Endothelial cell of umbilical vein (primary cell): ENCODE measurements at regions not wholly inside any gene's neighbourhood (a gene's known extent, or its start where the extent isn't known, plus 50 kb on each side); places are given as distances from the start of the nearest gene placed in this dataset.

ENCODE experiments used
- BruUV-seq: library from RNA; stranded (reverse); fragments of 400-500 nt; replicated peaks from 2 replicates; lab custom pipeline; 2021; lab: Mats Ljungman, UMichigan
- CTCF ChIA-PET: fragments of 300-600, 350-600 bp; sonication (Branson Sonifier 250); formaldehyde crosslinking; loops from one replicate; lab custom pipeline; 2021; ENCODE audit warnings: antibody characterized with exemption, inconsistent platforms; lab: Charles Lee
- POLR2A ChIA-PET: fragments of 300-600, 350-600 bp; sonication (Branson Sonifier 250); formaldehyde crosslinking; loops from one replicate; lab custom pipeline; 2021; ENCODE audit warnings: antibody characterized with exemption, inconsistent platforms; lab: Charles Lee
- DNase-seq: peaks from one replicate; pipeline ENCODE4 v3.0.0-alpha.2; 2011; ENCODE audit warnings: low read depth, low spot score
- FAIRE-seq: peaks from 2 replicates; lab custom pipeline; 2011; peaks lifted over from hg19 to GRCh38; lab: Jason Lieb, UNC
- H2AFZ ChIP-seq: 2 replicates; pipeline ENCODE4 v1.6.0; 2012; ENCODE audit warnings: low read depth, low read length, control low read depth, inconsistent platforms
- H3K27ac ChIP-seq: 2 replicates; pipeline ENCODE4 v1.5.1; 2011; ENCODE audit warnings: low read depth, mild to moderate bottlenecking, control low read depth, low read length, moderate library complexity; ENCODE audit not compliant: insufficient read depth
- H3K27me3 ChIP-seq, 2 experiments: 2 replicates each; pipeline versions ENCODE4 v1.6.0 to v1.6.1; 2011; ENCODE audit warnings: low read length in 2 of 2, mixed read lengths in 1 of 2; ENCODE audit not compliant: control insufficient read depth in 2 of 2, insufficient read depth in 2 of 2
- H3K36me3 ChIP-seq, 2 experiments: 2 replicates in 1 of 2; 3 replicates in 1 of 2; pipeline ENCODE4 v1.5.1; 2011; ENCODE audit warnings: low read length in 2 of 2, mild to moderate bottlenecking in 1 of 2, moderate library complexity in 1 of 2; ENCODE audit not compliant: control insufficient read depth in 2 of 2, insufficient read depth in 2 of 2; ENCODE audit errors: extremely low read depth in 1 of 2
- H3K4me1 ChIP-seq: 3 replicates; pipeline ENCODE4 v1.5.1; 2011; ENCODE audit warnings: mild to moderate bottlenecking, low read length; ENCODE audit not compliant: control insufficient read depth, insufficient read depth; ENCODE audit errors: extremely low read depth
- H3K4me2 ChIP-seq: 2 replicates; pipeline ENCODE4 v1.6.1; 2011; ENCODE audit warnings: low read length, control low read depth, mixed read lengths; ENCODE audit not compliant: insufficient read depth
- H3K4me3 ChIP-seq, 3 experiments: fragments of 200-600 bp in 1 of 3; sonication (generic), shearing (Covaris generic) in 1 of 3; replicated peaks in 1 of 3; 2 replicates each; pipeline ENCODE4 v1.5.1; 2011 to 2016; ENCODE audit warnings: control low read depth in 3 of 3, low read length in 3 of 3, mild to moderate bottlenecking in 2 of 3, inconsistent platforms in 1 of 3, low read depth in 1 of 3, moderate library complexity in 1 of 3; ENCODE audit not compliant: insufficient read depth in 1 of 3
- H3K79me2 ChIP-seq: 2 replicates; pipeline ENCODE4 v1.6.0; 2012; ENCODE audit warnings: low read length, inconsistent platforms; ENCODE audit not compliant: control insufficient read depth, insufficient read depth
- H3K9ac ChIP-seq: replicated peaks from 2 replicates; pipeline ENCODE3; 2011; ENCODE audit warnings: low read length, control low read depth; ENCODE audit not compliant: insufficient read depth; ENCODE audit errors: extremely low read depth
- H3K9me1 ChIP-seq: replicated peaks from 3 replicates; pipeline ENCODE4 v1.6.0; 2011; ENCODE audit warnings: mild to moderate bottlenecking, low read length; ENCODE audit not compliant: control insufficient read depth, insufficient read depth; ENCODE audit errors: extremely low read depth
- H3K9me3 ChIP-seq: replicated peaks from 2 replicates; pipeline ENCODE4 v1.5.1; 2012; ENCODE audit warnings: low read length, inconsistent platforms; ENCODE audit not compliant: control insufficient read depth, insufficient read depth
- H4K20me1 ChIP-seq: replicated peaks from 2 replicates; pipeline ENCODE3; 2011; ENCODE audit warnings: mild to moderate bottlenecking, low read length; ENCODE audit not compliant: control insufficient read depth, insufficient read depth; ENCODE audit errors: extremely low read depth
- CTCF ChIP-seq, 2 donors: IDR thresholded peaks; 1 replicate in 1 of 2; 2 replicates in 1 of 2; pipeline ENCODE4 v1.5.1; 2011; ENCODE audit warnings: low read length in 2 of 2, mild to moderate bottlenecking in 2 of 2, moderate library complexity in 2 of 2, control low read depth in 1 of 2, inconsistent platforms in 1 of 2, low read depth in 1 of 2; ENCODE audit not compliant: insufficient read depth in 1 of 2; ENCODE audit errors: extremely low read depth in 1 of 2
- EZH2 ChIP-seq: IDR thresholded peaks from 2 replicates; pipeline ENCODE4 v1.6.1; 2012; ENCODE audit warnings: borderline replicate concordance, low read depth, mild to moderate bottlenecking, moderate library complexity, low read length, inconsistent platforms; ENCODE audit not compliant: severe bottlenecking
- FOS ChIP-seq: IDR thresholded peaks from 2 replicates; pipeline ENCODE4 v1.6.1; 2011; ENCODE audit warnings: mild to moderate bottlenecking, low read length, moderate library complexity, borderline replicate concordance; ENCODE audit not compliant: insufficient read depth
- GATA2 ChIP-seq: IDR thresholded peaks from 2 replicates; pipeline ENCODE4 v1.7.0; 2011; ENCODE audit warnings: low read depth, mild to moderate bottlenecking, moderate library complexity, mixed read lengths, low read length; ENCODE audit not compliant: insufficient read length, insufficient read depth
- JUN ChIP-seq: IDR thresholded peaks from 2 replicates; pipeline ENCODE4 v1.6.1; 2011; ENCODE audit warnings: borderline replicate concordance, low read depth; ENCODE audit not compliant: insufficient read length, insufficient read depth
- MYC ChIP-seq: IDR thresholded peaks from one replicate; pipeline ENCODE4 v1.6.1; 2011; ENCODE audit warnings: mild to moderate bottlenecking, low read depth, low read length
- POLR2A ChIP-seq: IDR thresholded peaks from 2 replicates; pipeline ENCODE4 v1.6.1; 2012; ENCODE audit warnings: low read depth, mild to moderate bottlenecking, control low read depth, low read length
- POLR2AphosphoS5 ChIP-seq: IDR thresholded peaks from 2 replicates; pipeline ENCODE4 v1.6.1; 2012; ENCODE audit warnings: low read depth, mild to moderate bottlenecking, control low read depth, low read length, moderate library complexity; ENCODE audit not compliant: insufficient read depth
- dilution Hi-C: fragments of 300-500 bp; cut with MboI; formaldehyde crosslinking; loops from one replicate; pipeline ENCODE4 v1.15.0; 2019; ENCODE audit warnings: low sequenced_read_pairs; ENCODE audit not compliant: extremely low pct_ligation_motif_present
- intact Hi-C: fragments of 100-400 bp; cut with micrococcal nuclease; formaldehyde crosslinking; loops from one replicate; pipeline ENCODE4 v1.10.0; 2022
- TF ChIP-seq, protein P1 (sequence below): IDR thresholded peaks from 2 replicates; pipeline ENCODE4 v1.6.1; 2011; ENCODE audit not compliant: insufficient read depth, insufficient read length

DNA sequence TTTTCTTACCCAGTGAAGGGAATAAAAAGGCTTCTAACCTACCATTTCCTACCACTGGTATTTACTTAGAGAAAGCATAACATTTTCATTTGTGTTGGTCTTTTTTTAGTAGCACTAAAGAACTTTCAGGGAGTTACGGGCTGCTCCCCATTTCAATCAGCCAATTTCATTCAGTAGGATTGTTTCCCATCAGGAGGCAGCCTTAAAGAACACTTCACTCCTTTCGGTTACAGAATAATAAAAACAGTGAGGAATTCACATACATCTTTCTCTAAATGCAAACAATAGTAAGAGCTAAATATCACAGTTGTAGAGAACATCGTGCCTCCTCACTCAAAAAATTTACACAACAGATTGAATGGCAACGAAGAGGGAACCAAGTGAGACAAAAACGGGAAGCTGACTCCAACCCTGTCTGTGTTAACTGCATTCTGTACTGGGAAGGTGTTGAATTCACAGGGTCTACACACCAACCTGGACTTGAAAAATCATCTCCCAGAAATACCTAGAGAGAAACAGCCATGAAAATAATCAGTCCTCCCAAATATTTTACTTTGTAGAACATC is 55.5 kb upstream of the ABLIM1 start:
- ChIA-PET CTCF (interaction anchor here (1.0 to 3.6 kb wide), 8 partner anchors 10 to 242 kb away, joined by 3 to 33 read pairs (median 4); partner anchors contain the start of gene FHIP2A), POLR2A (interaction anchor here (0.6 kb wide), 1 partner anchor 103 kb away, joined by 3 read pairs; no protein-coding TSS in a partner anchor)
- H3K27ac ChIP-seq = peak overlapping the region; percentile 58
- FAIRE-seq = peak; percentile 65
- peak overlapping the region; percentile 38 for H3K9ac ChIP-seq
- no peaks in the 10 kb centered on the region for H3K79me2 ChIP-seq
- dilution Hi-C loops (no loop called here), intact Hi-C loops (loop anchor here (1.0 to 2.0 kb wide), 3 partner anchors 29 to 109 kb away; no protein-coding TSS in a partner anchor)
- H3K4me3 ChIP-seq = no peak overlapping the region
- H3K4me1 ChIP-seq = peaks cover 40% of the 10 kb centered on the region
- peak; percentile 52 for DNase-seq
- no peaks in the 10 kb centered on the region for H4K20me1 ChIP-seq
- no peaks in the 10 kb centered on the region for H3K9me3 ChIP-seq
- H3K4me2 ChIP-seq = peak overlapping the region; percentile 31
- BruUV-seq = no TSS peak
- no peaks in the 10 kb centered on the region for H3K9me1 ChIP-seq
- no peaks in the 10 kb centered on the region for H3K27me3 ChIP-seq
- H3K36me3 ChIP-seq = no peaks in the 10 kb centered on the region
- TF ChIP-seq POLR2AphosphoS5 = no peak
- TF ChIP-seq EZH2 = no peak
- no peak for TF ChIP-seq MYC
- no peak for TF ChIP-seq POLR2A
- TF ChIP-seq, protein P1, sequence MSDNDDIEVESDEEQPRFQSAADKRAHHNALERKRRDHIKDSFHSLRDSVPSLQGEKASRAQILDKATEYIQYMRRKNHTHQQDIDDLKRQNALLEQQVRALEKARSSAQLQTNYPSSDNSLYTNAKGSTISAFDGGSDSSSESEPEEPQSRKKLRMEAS = no peak
- no peak for TF ChIP-seq CTCF (IDR thresholded peaks at IDR 0.05; ENCODE audit: extremely low read depth in 1 of 2, insufficient read depth in 1 of 2, low read depth in 1 of 2, low read length in 2 of 2)
- no peak for TF ChIP-seq FOS
- no peak for TF ChIP-seq GATA2
- no peak for TF ChIP-seq JUN
- peak overlapping the region; percentile 77 for H2AFZ ChIP-seq
